A673 (cell line): ENCODE measurements at regions not wholly inside any gene's neighbourhood (a gene's known extent, or its start where the extent isn't known, plus 50 kb on each side); places are given as distances from the start of the nearest gene placed in this dataset.

ENCODE experiments used
- BruUV-seq: library from RNA; stranded (reverse); fragments of 400-500 nt; replicated peaks from 2 replicates; lab custom pipeline; 2021; lab: Mats Ljungman, UMichigan
- CTCF ChIA-PET: fragments of 300-600 bp; sonication (Branson Sonifier 250); formaldehyde crosslinking; loops from one replicate; lab custom pipeline; 2022; ENCODE audit warnings: antibody characterized with exemption; lab: Charles Lee
- POLR2A ChIA-PET: fragments of 300-600 bp; sonication (Branson Sonifier 250); formaldehyde crosslinking; loops from one replicate; lab custom pipeline; 2022; ENCODE audit warnings: antibody characterized with exemption; ENCODE audit not compliant: low non-redundant PET; lab: Charles Lee
- DNase-seq: peaks from one replicate; pipeline ENCODE4 v3.0.0-alpha.2; 2015; ENCODE audit warnings: low spot score
- H3K27ac ChIP-seq: fragments of 200-600 bp; sonication (generic); 2 replicates; pipeline ENCODE4 v1.5.1; 2016; ENCODE audit warnings: mixed run types, low read depth, mild to moderate bottlenecking, mixed read lengths, antibody characterized with exemption, low read length; ENCODE audit not compliant: poor library complexity, severe bottlenecking
- H3K27me3 ChIP-seq: fragments of 200-600 bp; sonication (generic); replicated peaks from 2 replicates; pipeline ENCODE4 v1.6.1; 2017; ENCODE audit warnings: mixed run types, low read depth, mild to moderate bottlenecking, mixed read lengths, antibody characterized with exemption, low read length; ENCODE audit not compliant: insufficient read depth, poor library complexity
- H3K36me3 ChIP-seq: fragments of 200-600 bp; sonication (generic); 2 replicates; pipeline ENCODE4 v1.6.1; 2016; ENCODE audit warnings: mixed run types, mild to moderate bottlenecking, mixed read lengths, antibody characterized with exemption, low read length; ENCODE audit not compliant: insufficient read depth, poor library complexity, severe bottlenecking
- H3K4me1 ChIP-seq: fragments of 200-600 bp; sonication (generic); 2 replicates; pipeline ENCODE4 v1.6.1; 2017; ENCODE audit warnings: mixed run types, mild to moderate bottlenecking, mixed read lengths, antibody characterized with exemption, low read length; ENCODE audit not compliant: insufficient read depth, poor library complexity, severe bottlenecking
- H3K4me3 ChIP-seq: fragments of 200-600 bp; sonication (generic); 2 replicates; pipeline ENCODE4 v1.5.1; 2016; ENCODE audit warnings: low read depth, mixed run types, mild to moderate bottlenecking, mixed read lengths, low read length; ENCODE audit not compliant: poor library complexity, severe bottlenecking
- H3K9me3 ChIP-seq: fragments of 200-600 bp; sonication (generic); 2 replicates; pipeline ENCODE4 v1.6.1; 2016; ENCODE audit warnings: mixed run types, low read depth, mild to moderate bottlenecking, mixed read lengths, antibody characterized with exemption, low read length; ENCODE audit not compliant: poor library complexity, severe bottlenecking
- EZH2 ChIP-seq: fragments of 200-600 bp; sonication (generic); IDR thresholded peaks from 2 replicates; pipeline ENCODE4 v1.6.1; 2017; ENCODE audit warnings: borderline replicate concordance, low read depth, mild to moderate bottlenecking, mixed read lengths, antibody characterized with exemption, low read length; ENCODE audit not compliant: poor library complexity, severe bottlenecking
- intact Hi-C: fragments of 100-400 bp; cut with micrococcal nuclease; formaldehyde crosslinking; loops from one replicate; pipeline ENCODE4 v1.10.0; 2022; ENCODE audit not compliant: unreplicated experiment
- TF ChIP-seq, protein P1 (sequence below): fragments of 300-800, 200-600 bp; sonication (generic); conservative IDR thresholded peaks from 2 replicates; pipeline ENCODE4 v1.5.1; 2017; ENCODE audit warnings: low read depth, mild to moderate bottlenecking, antibody characterized with exemption, low read length, moderate library complexity, mixed read lengths

DNA sequence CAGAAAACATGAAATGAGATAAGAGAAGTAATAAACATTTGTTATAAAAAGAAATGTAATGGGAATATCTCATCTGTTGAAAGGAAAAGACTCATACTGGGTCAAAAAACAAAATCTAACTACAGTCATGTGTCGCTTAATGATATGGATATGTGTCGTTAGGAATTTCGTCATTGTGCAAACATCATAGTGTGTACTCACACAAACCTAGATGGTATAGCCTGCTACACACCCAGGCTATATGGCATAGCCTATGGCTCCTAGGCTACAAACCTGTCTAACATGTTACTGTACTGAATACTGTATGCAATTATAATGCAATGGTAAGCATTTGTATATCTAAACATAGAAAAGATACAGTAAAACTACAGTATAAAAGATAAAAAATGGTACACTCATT lies 89.8 kb upstream of the ZC3H12C start:
- ChIA-PET CTCF (no interaction called here), POLR2A (no interaction called here)
- no TSS peak for BruUV-seq
- H3K4me3 ChIP-seq: no peak overlapping the region
- H3K27ac ChIP-seq: no peak overlapping the region
- DNase-seq: no peak
- peaks cover 4% of the 10 kb centered on the region for H3K9me3 ChIP-seq
- no peaks in the 10 kb centered on the region for H3K27me3 ChIP-seq
- intact Hi-C loops: no loop called here
- H3K36me3 ChIP-seq: no peaks in the 10 kb centered on the region
- TF ChIP-seq EZH2: no peak
- TF ChIP-seq, protein P1, sequence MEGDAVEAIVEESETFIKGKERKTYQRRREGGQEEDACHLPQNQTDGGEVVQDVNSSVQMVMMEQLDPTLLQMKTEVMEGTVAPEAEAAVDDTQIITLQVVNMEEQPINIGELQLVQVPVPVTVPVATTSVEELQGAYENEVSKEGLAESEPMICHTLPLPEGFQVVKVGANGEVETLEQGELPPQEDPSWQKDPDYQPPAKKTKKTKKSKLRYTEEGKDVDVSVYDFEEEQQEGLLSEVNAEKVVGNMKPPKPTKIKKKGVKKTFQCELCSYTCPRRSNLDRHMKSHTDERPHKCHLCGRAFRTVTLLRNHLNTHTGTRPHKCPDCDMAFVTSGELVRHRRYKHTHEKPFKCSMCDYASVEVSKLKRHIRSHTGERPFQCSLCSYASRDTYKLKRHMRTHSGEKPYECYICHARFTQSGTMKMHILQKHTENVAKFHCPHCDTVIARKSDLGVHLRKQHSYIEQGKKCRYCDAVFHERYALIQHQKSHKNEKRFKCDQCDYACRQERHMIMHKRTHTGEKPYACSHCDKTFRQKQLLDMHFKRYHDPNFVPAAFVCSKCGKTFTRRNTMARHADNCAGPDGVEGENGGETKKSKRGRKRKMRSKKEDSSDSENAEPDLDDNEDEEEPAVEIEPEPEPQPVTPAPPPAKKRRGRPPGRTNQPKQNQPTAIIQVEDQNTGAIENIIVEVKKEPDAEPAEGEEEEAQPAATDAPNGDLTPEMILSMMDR: no peak
- H3K4me1 ChIP-seq: peaks cover 46% of the 10 kb centered on the region

DNA sequence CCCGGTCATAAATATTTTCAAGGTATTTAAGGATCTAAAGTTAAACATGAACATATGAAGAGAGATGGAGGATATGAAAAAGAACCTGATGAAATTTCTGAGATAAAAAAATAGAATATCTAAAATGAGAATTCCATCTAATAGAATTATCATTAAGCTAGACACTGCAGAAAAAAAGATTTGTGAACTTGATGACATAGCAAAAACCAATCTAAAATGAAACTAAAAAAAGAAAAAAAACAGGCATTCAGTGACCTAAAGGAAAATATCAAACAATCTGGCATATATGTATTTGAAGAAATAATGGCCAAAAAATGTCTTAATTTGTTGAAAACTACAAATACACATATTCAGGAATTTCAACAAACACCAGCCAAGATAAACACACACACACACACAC lies 81.6 kb upstream of the ZC3H12C start:
- TF ChIP-seq, protein P1: no peak
- TF ChIP-seq EZH2: no peak
- Histone ChIP-seq H3K4me1 (peaks cover 16% of the 10 kb centered on the region), H3K9me3 (peaks cover 22% of the 10 kb centered on the region), H3K4me3 (no peak overlapping the region), H3K27me3 (no peaks in the 10 kb centered on the region), H3K36me3 (no peaks in the 10 kb centered on the region), H3K27ac (no peak overlapping the region)
- ChIA-PET CTCF (no interaction called here), POLR2A (no interaction called here)
- intact Hi-C loops: no loop called here
- BruUV-seq: no TSS peak
- no peak for DNase-seq

DNA sequence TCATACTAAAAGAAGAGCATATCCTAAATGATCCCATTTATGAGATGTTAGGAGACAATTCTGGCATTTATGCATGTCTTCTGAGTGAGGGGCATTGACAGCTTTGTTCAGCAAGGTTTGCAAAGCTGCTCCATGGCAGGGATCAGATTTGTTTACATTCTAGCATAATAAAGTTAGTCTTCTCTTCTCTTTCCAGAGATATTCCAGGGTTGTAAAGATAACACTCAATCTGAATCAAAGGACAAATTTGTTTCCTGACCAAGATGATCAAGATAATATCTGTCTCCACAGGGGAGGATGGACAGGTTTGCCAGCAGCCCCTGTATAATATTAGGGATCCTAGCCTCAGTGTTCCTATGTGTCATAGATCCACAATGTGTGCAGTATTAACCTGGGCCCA lies 77.5 kb upstream of the ZC3H12C start:
- peaks cover 20% of the 10 kb centered on the region for H3K9me3 ChIP-seq
- ChIA-PET CTCF (no interaction called here), POLR2A (no interaction called here)
- H3K36me3 ChIP-seq: no peaks in the 10 kb centered on the region
- no peak overlapping the region for H3K27ac ChIP-seq
- BruUV-seq: no TSS peak
- DNase-seq: no peak
- H3K4me1 ChIP-seq: no peaks in the 10 kb centered on the region
- intact Hi-C loops: no loop called here
- TF ChIP-seq EZH2: no peak
- TF ChIP-seq, protein P1: no peak
- H3K27me3 ChIP-seq: no peaks in the 10 kb centered on the region
- H3K4me3 ChIP-seq: no peak overlapping the region
